Upper lobe of right lung (tissue), 1 donor: ENCODE measurements at regions not wholly inside any gene's neighbourhood (a gene's known extent, or its start where the extent isn't known, plus 50 kb on each side); places are given as distances from the start of the nearest gene placed in this dataset.
"Not testable (repeated sequence)": the region's sequence is repeated elsewhere in the genome, so short reads cannot be mapped to it uniquely, and the experiment has no call there.

ENCODE experiments used
- ATAC-seq: fragments of 200-7000 bp; cut with Tn5 transposase; one replicate; pipeline ENCODE4 v1.9.1; 2020; ENCODE audit warnings: mild to moderate bottlenecking, moderate library complexity
- DNase-seq: peaks from one replicate; pipeline ENCODE4 v3.0.0-alpha.2; 2020
- H3K27ac ChIP-seq: fragments of 200-600 bp; one replicate; pipeline ENCODE4 v1.8.0; 2022
- H3K27me3 ChIP-seq: fragments of 200-600 bp; one replicate; pipeline ENCODE4 v1.8.0; 2022; ENCODE audit warnings: mild to moderate bottlenecking
- H3K36me3 ChIP-seq: fragments of 200-600 bp; one replicate; pipeline ENCODE4 v1.8.0; 2022
- H3K4me1 ChIP-seq: fragments of 200-600 bp; one replicate; pipeline ENCODE4 v1.8.0; 2022
- H3K4me3 ChIP-seq: fragments of 200-600 bp; one replicate; pipeline ENCODE4 v1.8.0; 2022; ENCODE audit warnings: mild to moderate bottlenecking
- H3K9me3 ChIP-seq: fragments of 200-600 bp; one replicate; pipeline ENCODE4 v1.8.0; 2022
- intact Hi-C: fragments of 100-400 bp; cut with DNase I; formaldehyde crosslinking; loops from one replicate; pipeline ENCODE4 v1.11.0; 2022
- TF ChIP-seq, protein P1 (sequence below): fragments of 200-600 bp; IDR thresholded peaks from one replicate; pipeline ENCODE4 v1.8.0; 2022; ENCODE audit warnings: antibody characterized with exemption
- donor health status: DM: no; HTN: yes; CAD: no; lungs with severe emphysema.

DNA sequence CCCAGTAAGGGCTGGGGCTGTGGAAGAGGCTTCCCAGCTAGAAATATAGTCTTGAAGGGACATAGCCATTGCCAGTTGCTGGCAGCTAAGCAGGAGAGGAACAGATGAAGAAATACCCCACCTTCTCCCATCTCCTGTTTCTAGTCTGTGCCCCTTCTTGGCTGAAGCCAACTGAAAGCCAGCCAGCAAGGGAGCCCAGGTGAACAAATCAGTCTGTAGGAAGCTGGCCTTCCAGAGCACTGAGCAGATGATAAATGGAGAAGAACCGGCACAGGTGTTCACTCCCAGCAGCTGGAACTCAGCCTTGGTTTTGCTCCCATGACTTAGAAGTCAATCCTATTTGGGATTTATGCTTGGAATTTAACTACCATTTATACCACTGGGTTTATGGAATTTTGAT is 69.2 kb upstream of the DHX40 start:
- Histone ChIP-seq H3K36me3 (no peaks in the 10 kb centered on the region), H3K9me3 (no peaks in the 10 kb centered on the region), H3K4me1 (no peaks in the 10 kb centered on the region), H3K27ac (no peak overlapping the region), H3K4me3 (no peak overlapping the region), H3K27me3 (no peaks in the 10 kb centered on the region)
- no peak for ATAC-seq
- TF ChIP-seq, protein P1, sequence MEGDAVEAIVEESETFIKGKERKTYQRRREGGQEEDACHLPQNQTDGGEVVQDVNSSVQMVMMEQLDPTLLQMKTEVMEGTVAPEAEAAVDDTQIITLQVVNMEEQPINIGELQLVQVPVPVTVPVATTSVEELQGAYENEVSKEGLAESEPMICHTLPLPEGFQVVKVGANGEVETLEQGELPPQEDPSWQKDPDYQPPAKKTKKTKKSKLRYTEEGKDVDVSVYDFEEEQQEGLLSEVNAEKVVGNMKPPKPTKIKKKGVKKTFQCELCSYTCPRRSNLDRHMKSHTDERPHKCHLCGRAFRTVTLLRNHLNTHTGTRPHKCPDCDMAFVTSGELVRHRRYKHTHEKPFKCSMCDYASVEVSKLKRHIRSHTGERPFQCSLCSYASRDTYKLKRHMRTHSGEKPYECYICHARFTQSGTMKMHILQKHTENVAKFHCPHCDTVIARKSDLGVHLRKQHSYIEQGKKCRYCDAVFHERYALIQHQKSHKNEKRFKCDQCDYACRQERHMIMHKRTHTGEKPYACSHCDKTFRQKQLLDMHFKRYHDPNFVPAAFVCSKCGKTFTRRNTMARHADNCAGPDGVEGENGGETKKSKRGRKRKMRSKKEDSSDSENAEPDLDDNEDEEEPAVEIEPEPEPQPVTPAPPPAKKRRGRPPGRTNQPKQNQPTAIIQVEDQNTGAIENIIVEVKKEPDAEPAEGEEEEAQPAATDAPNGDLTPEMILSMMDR: no peak
- no peak for DNase-seq
- intact Hi-C loops: no loop called here

DNA sequence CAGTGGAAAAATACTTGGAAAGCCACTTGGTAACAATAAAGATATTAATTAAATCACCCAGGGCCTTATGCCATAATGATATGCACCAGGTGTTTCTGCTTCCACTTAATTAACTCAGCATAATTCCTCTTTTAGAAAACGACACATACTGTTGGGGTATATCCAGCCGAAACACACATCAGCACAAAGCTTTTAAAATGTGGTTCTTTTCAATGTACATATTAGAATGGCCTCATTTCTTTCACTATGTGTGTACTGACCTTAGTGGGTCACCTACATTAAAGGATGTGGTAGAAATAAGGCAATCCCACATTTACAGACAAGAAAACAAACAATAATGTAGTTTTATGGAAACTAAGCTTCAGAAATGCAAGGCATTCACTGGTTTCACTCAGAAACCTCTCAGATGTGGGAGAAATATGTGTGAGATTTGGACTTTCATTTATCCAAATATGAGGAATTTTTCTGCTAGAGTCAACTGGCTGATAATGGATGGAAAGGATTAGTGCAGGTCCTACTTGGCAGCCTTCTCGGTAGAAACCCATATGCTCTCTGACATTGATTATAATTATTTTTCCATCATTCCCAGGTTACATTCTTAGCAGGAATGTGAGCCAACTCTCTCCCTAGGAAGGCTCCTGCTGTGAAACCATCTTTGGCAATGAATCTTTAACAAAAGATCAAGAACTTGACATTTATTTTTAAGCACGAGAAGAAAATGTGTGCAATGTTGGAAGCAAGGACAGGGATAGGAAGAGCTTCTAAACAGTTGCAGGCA is 66.7 kb upstream of the DHX40 start:
- no peak overlapping the region for H3K27ac ChIP-seq
- H3K9me3 ChIP-seq: no peaks in the 10 kb centered on the region
- no peak overlapping the region for H3K4me3 ChIP-seq
- TF ChIP-seq, protein P1: no peak
- intact Hi-C loops: no loop called here
- DNase-seq (no peak), ATAC-seq (no peak)
- no peaks in the 10 kb centered on the region for H3K27me3 ChIP-seq
- no peaks in the 10 kb centered on the region for H3K36me3 ChIP-seq
- no peaks in the 10 kb centered on the region for H3K4me1 ChIP-seq

DNA sequence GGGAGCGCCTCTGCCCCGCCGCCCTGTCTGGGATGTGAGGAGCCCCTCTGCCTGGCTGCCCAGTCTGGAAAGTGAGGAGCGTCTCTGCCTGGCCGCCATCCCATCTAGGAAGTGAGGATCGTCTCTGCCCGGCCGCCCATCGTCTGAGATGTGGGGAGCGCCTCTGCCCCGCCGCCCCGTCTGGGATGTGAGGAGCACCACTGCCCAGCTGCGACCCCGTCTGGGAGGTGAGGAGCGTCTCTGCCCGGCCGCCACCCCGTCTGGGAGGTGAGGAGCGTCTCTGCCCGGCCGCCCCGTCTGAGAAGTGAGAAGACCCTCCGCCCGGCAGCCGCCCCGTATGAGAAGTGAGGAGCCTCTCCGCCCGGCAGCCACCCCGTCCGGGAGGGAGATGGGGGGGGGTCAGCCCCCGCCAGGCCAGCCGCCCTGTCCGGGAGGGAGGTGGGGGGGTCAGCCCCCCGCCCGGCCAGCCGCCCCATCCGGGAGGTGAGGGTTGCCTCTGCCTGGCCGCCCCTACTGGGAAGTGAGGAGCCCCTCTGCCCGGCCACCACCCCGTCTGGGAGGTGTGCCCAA is 65.2 kb upstream of the DHX40 start:
- H3K36me3 ChIP-seq, H3K9me3 ChIP-seq, DNase-seq, intact Hi-C loops, H3K27ac ChIP-seq, H3K4me1 ChIP-seq, H3K27me3 ChIP-seq, ATAC-seq, H3K4me3 ChIP-seq: not testable (repeated sequence)

DNA sequence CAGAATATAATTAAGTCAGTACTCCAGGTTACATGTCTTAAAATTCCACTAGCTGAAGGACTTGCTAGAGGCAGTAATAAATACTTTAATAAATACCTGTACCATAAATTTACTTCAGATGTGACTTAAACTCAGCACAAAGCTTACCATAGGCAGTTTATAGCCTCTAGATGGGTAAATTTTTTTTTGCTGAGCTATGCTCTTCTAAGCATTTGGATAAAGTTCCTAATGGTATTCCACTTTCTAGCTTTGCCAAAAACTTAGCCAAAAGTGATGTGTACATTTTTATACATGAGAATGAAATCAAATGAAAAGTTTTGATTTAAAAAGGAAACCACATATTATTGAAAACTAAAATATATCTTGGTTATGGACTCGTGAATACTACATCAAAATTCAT is 63.7 kb upstream of the DHX40 start:
- H3K27ac ChIP-seq: no peak overlapping the region
- H3K4me1 ChIP-seq: no peaks in the 10 kb centered on the region
- H3K27me3 ChIP-seq: no peaks in the 10 kb centered on the region
- intact Hi-C loops: no loop called here
- TF ChIP-seq, protein P1: no peak
- no peaks in the 10 kb centered on the region for H3K36me3 ChIP-seq
- H3K4me3 ChIP-seq: no peak overlapping the region
- no peak for ATAC-seq
- no peak for DNase-seq
- no peaks in the 10 kb centered on the region for H3K9me3 ChIP-seq

DNA sequence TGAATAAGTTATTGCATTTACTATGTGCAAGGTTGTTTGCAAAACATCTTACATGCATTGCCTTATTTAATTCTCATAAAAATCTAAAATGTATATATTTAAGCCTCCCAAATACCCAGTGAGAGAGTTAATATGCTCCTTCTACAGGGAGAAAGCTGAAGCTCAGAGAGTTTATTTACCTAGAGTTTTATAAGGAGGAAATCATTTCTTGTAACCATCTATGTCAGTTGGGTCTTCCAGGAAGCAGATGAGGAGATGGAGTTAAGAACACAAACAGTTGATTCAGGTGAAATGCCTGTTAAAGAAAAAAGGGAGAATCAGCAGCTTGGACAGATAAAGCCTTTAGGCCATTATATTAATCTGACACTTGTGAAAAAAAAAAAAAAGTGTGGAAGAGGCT is 62.6 kb upstream of the DHX40 start:
- Histone ChIP-seq H3K4me3 (no peak overlapping the region), H3K27me3 (no peaks in the 10 kb centered on the region), H3K4me1 (no peaks in the 10 kb centered on the region), H3K27ac (no peak overlapping the region), H3K36me3 (no peaks in the 10 kb centered on the region), H3K9me3 (no peaks in the 10 kb centered on the region)
- DNase-seq (no peak), ATAC-seq (no peak)
- TF ChIP-seq, protein P1: no peak
- intact Hi-C loops: no loop called here

DNA sequence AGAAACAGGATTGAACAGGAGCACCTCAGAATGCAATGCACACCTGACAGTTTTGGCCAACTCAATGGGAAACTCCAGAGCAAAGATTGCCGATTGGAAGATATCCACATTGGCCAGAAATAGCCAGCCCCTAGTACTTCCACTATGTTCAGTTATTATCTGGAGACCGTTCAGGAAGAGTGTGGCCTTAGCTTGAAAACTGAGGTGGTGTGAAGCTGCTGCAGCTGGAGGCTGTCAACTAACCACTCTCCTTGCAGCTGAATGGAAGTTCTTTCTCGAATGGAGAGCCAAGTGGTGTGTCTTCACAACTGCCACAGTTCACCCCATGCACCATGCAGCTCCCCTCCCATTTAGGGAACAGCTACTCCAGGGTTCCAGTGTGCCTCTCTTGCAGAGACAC is 61.9 kb upstream of the DHX40 start:
- DNase-seq: no peak
- Histone ChIP-seq H3K27ac (no peak overlapping the region), H3K4me1 (no peaks in the 10 kb centered on the region), H3K9me3 (no peaks in the 10 kb centered on the region), H3K4me3 (no peak overlapping the region), H3K27me3 (no peaks in the 10 kb centered on the region), H3K36me3 (no peaks in the 10 kb centered on the region)
- TF ChIP-seq, protein P1: no peak
- peak; percentile 31 for ATAC-seq
- intact Hi-C loops: no loop called here
